ENCODE measurements at regions not wholly inside any gene's neighbourhood (a gene's known extent, or its start where the extent isn't known, plus 50 kb on each side); places are given as distances from the start of the nearest gene placed in this dataset.

GRCh38 chr3:3633761-3634160 lies 165.5 kb upstream of the LRRN1 start:
- FAIRE-seq (no peak), DNase-seq (ENCODE audit: low read depth in 1 of 2, low spot score in 2 of 2) (no peak)
- no peaks in the 10 kb centered on the region for H3K79me2 ChIP-seq (ENCODE audit: control insufficient read depth in 1 of 2, insufficient read depth in 2 of 2, low read length in 2 of 2)
- H3K27ac ChIP-seq (ENCODE audit: low read depth, low read length): no peak overlapping the region
- H2BK12ac ChIP-seq (ENCODE audit: low read depth, low read length): no peak overlapping the region
- no peak overlapping the region for H3K4me2 ChIP-seq (ENCODE audit: insufficient read depth in 1 of 2, low read depth in 2 of 2, low read length in 2 of 2)
- no peak overlapping the region for H2BK5ac ChIP-seq (ENCODE audit: low read depth, low read length)
- no peak overlapping the region for H3K18ac ChIP-seq (ENCODE audit: extremely low read depth, low read length)
- TF ChIP-seq HDAC6 (IDR thresholded peaks at IDR 0.05; ENCODE audit: low read depth, low read length) (no peak), SIN3A (conservative IDR thresholded peaks at IDR 0.05 in 1 of 2, IDR thresholded peaks at IDR 0.05 in 1 of 2; ENCODE audit: low read depth in 1 of 2, low read length in 2 of 2) (no peak), USF2 (IDR thresholded peaks at IDR 0.05; ENCODE audit: low read length) (no peak), SRF (IDR thresholded peaks at IDR 0.05; ENCODE audit: low read depth, low read length) (no peak), BCL11A (IDR thresholded peaks at IDR 0.05; ENCODE audit: low read depth in 2 of 2, low read length in 2 of 2) (no peak), CBX5 (IDR thresholded peaks at IDR 0.05; ENCODE audit: low read depth, low read length) (no peak), HDAC2 (IDR thresholded peaks at IDR 0.05; ENCODE audit: borderline replicate concordance in 1 of 2, low read depth in 2 of 2, low read length in 2 of 2) (no peak), NRF1 (IDR thresholded peaks at IDR 0.05; ENCODE audit: low read depth, low read length) (no peak)
- no peaks in the 10 kb centered on the region for H3K27me3 ChIP-seq (replicated peaks in 1 of 4; ENCODE audit: control insufficient read depth in 3 of 4, extremely low read depth in 1 of 4, insufficient read depth in 3 of 4, low read length in 3 of 4)
- no peak overlapping the region for H3K23ac ChIP-seq (ENCODE audit: insufficient read length)
- CTCF ChIA-PET (ENCODE audit: partially characterized antibody): no interaction called here
- H4K5ac ChIP-seq (ENCODE audit: insufficient read length, low read depth, low read length): no peak overlapping the region
- H3K14ac ChIP-seq (ENCODE audit: insufficient read length): no peak overlapping the region
- no peak overlapping the region for H2AK5ac ChIP-seq (ENCODE audit: low read depth, low read length)
- H4K20me1 ChIP-seq (replicated peaks in 1 of 2; ENCODE audit: control insufficient read depth in 1 of 2, insufficient read depth in 2 of 2, low read length in 2 of 2): peaks cover 0 to 2% of the 10 kb centered on the region in 2 experiments
- H2BK20ac ChIP-seq (ENCODE audit: low read length): no peak overlapping the region
- H3K9me3 ChIP-seq (ENCODE audit: insufficient read depth in 2 of 2, low read depth in 1 of 2, low read length in 1 of 2): no peaks in the 10 kb centered on the region
- no peaks in the 10 kb centered on the region for H3K79me1 ChIP-seq (ENCODE audit: low read depth, low read length)
- H2BK15ac ChIP-seq (ENCODE audit: low read length): no peak overlapping the region
- no peaks in the 10 kb centered on the region for H3K36me3 ChIP-seq (ENCODE audit: control insufficient read depth in 2 of 4, insufficient read depth in 4 of 4, low read length in 3 of 4)
- no peak overlapping the region for H2AFZ ChIP-seq (ENCODE audit: low read length)
- WGBS, 2 experiments (ENCODE audit: extremely low coverage in 1 of 2, insufficient coverage in 1 of 2, insufficient read length in 1 of 2, insufficient replicate concordance in 2 of 2, low coverage in 1 of 2, low lambda C conversion rate in 2 of 2, missing lambda C conversion rate in 1 of 2): 87% methylated on average over 2 of the region's 2 CpGs; no CpG with 5 or more reads in 1 of the 2 experiments
- H4K91ac ChIP-seq (replicated peaks; ENCODE audit: insufficient read length, low read length): no peak overlapping the region
- no peak overlapping the region for H3K9ac ChIP-seq (replicated peaks in 1 of 4; ENCODE audit: extremely low read depth in 1 of 4, low read depth in 3 of 4, low read length in 3 of 4)
- no peak overlapping the region for H3K4me3 ChIP-seq (ENCODE audit: extremely low read depth in 1 of 4, insufficient read depth in 2 of 4, low read depth in 3 of 4, low read length in 4 of 4)
- no peak overlapping the region for H4K8ac ChIP-seq (ENCODE audit: extremely low read depth, insufficient read depth, low read length)
- POLR2A ChIA-PET (ENCODE audit: partially characterized antibody): no interaction called here
- H3K4ac ChIP-seq (replicated peaks; ENCODE audit: insufficient read length, low read depth, low read length): no peak overlapping the region
- no peak overlapping the region for H3K56ac ChIP-seq (replicated peaks; ENCODE audit: insufficient read length, low read depth, low read length)
- no peaks in the 10 kb centered on the region for H3K23me2 ChIP-seq (ENCODE audit: low read depth, low read length)
- H2BK120ac ChIP-seq (replicated peaks; ENCODE audit: low read depth, low read length): no peak overlapping the region
- no peaks in the 10 kb centered on the region for H3K4me1 ChIP-seq (replicated peaks in 1 of 4; ENCODE audit: control insufficient read depth in 3 of 4, insufficient read depth in 4 of 4, low read length in 3 of 4)

Measured in H1 (cell line).